ENCODE measurements at regions not wholly inside any gene's neighbourhood (a gene's known extent, or its start where the extent isn't known, plus 50 kb on each side); places are given as distances from the start of the nearest gene placed in this dataset.

DNA sequence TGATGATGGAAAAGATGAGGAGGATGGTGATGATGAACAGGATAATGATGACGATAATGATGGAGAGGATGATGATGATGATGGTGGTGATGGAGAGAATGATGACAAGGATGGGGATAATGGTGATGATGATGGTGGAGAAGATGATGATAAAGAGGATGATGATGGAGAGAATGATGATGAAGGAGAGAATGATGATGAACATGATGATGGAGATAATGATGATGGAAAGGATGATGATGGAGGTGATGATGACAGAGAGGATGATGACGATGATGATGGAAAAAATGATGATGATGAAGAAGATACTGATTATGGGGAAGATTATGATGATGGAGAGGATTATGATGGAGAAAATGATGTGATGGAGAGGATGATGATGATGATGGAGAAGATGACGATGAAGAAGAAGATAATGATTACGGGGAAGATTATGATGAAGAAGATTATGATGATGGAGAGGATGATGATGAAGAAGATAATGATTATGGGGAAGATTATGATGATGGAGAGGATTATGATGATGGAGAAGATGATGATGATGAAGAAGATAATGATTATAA is 204.1 kb downstream of the MATN1 start:
- H3K4me2 ChIP-seq (ENCODE audit: control insufficient read depth, extremely low read depth, insufficient read depth, low read depth, low read length): no peak overlapping the region

DNA sequence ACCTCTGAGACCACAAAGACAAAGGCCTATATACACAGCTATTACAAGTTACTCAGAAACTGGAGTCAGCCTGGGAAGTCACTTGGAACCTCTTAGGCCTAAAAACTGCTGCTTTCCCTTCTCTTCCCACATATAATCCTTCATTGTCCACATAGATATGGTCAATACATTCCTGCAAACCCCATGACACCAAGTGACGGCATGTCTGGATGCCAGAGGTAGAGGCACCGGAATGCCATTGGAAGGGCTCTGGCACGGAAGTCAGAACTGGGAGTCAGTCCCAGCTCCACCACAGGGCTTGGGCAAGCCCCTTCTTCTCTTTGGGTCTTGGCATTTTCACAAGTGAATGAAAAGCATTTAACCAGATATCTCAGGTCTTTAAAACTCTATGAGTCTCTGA is 204.7 kb downstream of the MATN1 start:
- H3K79me2 ChIP-seq (ENCODE audit: control insufficient read depth, insufficient read depth, low read length): no peaks in the 10 kb centered on the region
- H3K4me3 ChIP-seq (ENCODE audit: control insufficient read depth in 2 of 3, extremely low read depth in 1 of 3, insufficient read depth in 2 of 3, low read depth in 1 of 3, low read length in 3 of 3): no peak overlapping the region
- FAIRE-seq: no peak
- H3K4me1 ChIP-seq (ENCODE audit: control insufficient read depth, extremely low read depth, insufficient read depth, low read length): peaks cover 32% of the 10 kb centered on the region
- no peak for DNase-seq (ENCODE audit: low read depth, low spot score)
- TF ChIP-seq CTCF (optimal IDR thresholded peaks at IDR 0.05 in 1 of 3, IDR thresholded peaks at IDR 0.05 in 1 of 3, conservative IDR thresholded peaks at IDR 0.05 in 1 of 3; ENCODE audit: extremely low read depth in 1 of 3, insufficient read depth in 2 of 3, low read length in 3 of 3): no peak
- TF ChIP-seq EZH2 (IDR thresholded peaks at IDR 0.05; ENCODE audit: low read length): no peak
- no peak overlapping the region for H3K4me2 ChIP-seq (ENCODE audit: control insufficient read depth, extremely low read depth, insufficient read depth, low read depth, low read length)
- H3K27ac ChIP-seq (ENCODE audit: control insufficient read depth, insufficient read depth, low read length): no peak overlapping the region
- H3K9me1 ChIP-seq (ENCODE audit: control insufficient read depth, extremely low read depth, insufficient read depth, low read length): peaks cover 2% of the 10 kb centered on the region
- H4K20me1 ChIP-seq (ENCODE audit: control insufficient read depth, extremely low read depth, insufficient read depth, low read length): no peaks in the 10 kb centered on the region
- dilution Hi-C loops (cut with MboI; ENCODE audit: extremely low pct_ligation_motif_present, low sequenced_read_pairs): no loop called here
- no peak overlapping the region for H2AFZ ChIP-seq (ENCODE audit: control insufficient read depth, low read length)
- H3K9ac ChIP-seq (ENCODE audit: control insufficient read depth, extremely low read depth, insufficient read depth, low read length): no peak overlapping the region
- no peaks in the 10 kb centered on the region for H3K36me3 ChIP-seq (ENCODE audit: control insufficient read depth in 2 of 2, extremely low read depth in 1 of 2, insufficient read depth in 2 of 2, low read length in 2 of 2)
- H3K27me3 ChIP-seq (ENCODE audit: control insufficient read depth, extremely low read depth, insufficient read depth, low read length): no peaks in the 10 kb centered on the region
- no peaks in the 10 kb centered on the region for H3K9me3 ChIP-seq (ENCODE audit: control insufficient read depth, low read depth, low read length)

More for the DNA sequence above, 204.1 kb downstream of the MATN1 start:
- no peak overlapping the region for H2AFZ ChIP-seq (ENCODE audit: control insufficient read depth, low read length)
- H3K27ac ChIP-seq (ENCODE audit: control insufficient read depth, insufficient read depth, low read length): no peak overlapping the region
- no peak for TF ChIP-seq EZH2 (IDR thresholded peaks at IDR 0.05; ENCODE audit: low read length)
- no peak for TF ChIP-seq CTCF (optimal IDR thresholded peaks at IDR 0.05 in 1 of 3, IDR thresholded peaks at IDR 0.05 in 1 of 3, conservative IDR thresholded peaks at IDR 0.05 in 1 of 3; ENCODE audit: extremely low read depth in 1 of 3, insufficient read depth in 2 of 3, low read length in 3 of 3)
- H3K9ac ChIP-seq (ENCODE audit: control insufficient read depth, extremely low read depth, insufficient read depth, low read length): no peak overlapping the region
- no peaks in the 10 kb centered on the region for H3K9me3 ChIP-seq (ENCODE audit: control insufficient read depth, low read depth, low read length)
- H3K4me3 ChIP-seq (ENCODE audit: control insufficient read depth in 2 of 3, extremely low read depth in 1 of 3, insufficient read depth in 2 of 3, low read depth in 1 of 3, low read length in 3 of 3): no peak overlapping the region
- no peak for DNase-seq (ENCODE audit: low read depth, low spot score)
- H3K79me2 ChIP-seq (ENCODE audit: control insufficient read depth, insufficient read depth, low read length): no peaks in the 10 kb centered on the region
- no peaks in the 10 kb centered on the region for H3K36me3 ChIP-seq (ENCODE audit: control insufficient read depth in 2 of 2, extremely low read depth in 1 of 2, insufficient read depth in 2 of 2, low read length in 2 of 2)
- no peaks in the 10 kb centered on the region for H4K20me1 ChIP-seq (ENCODE audit: control insufficient read depth, extremely low read depth, insufficient read depth, low read length)
- FAIRE-seq: no peak
- dilution Hi-C loops (cut with MboI; ENCODE audit: extremely low pct_ligation_motif_present, low sequenced_read_pairs): no loop called here
- peaks cover 2% of the 10 kb centered on the region for H3K9me1 ChIP-seq (ENCODE audit: control insufficient read depth, extremely low read depth, insufficient read depth, low read length)
- no peaks in the 10 kb centered on the region for H3K27me3 ChIP-seq (ENCODE audit: control insufficient read depth, extremely low read depth, insufficient read depth, low read length)
- H3K4me1 ChIP-seq (ENCODE audit: control insufficient read depth, extremely low read depth, insufficient read depth, low read length): peaks cover 36% of the 10 kb centered on the region

Data from keratinocyte (primary cell).